HFFc6 (cell line): ENCODE measurements at regions not wholly inside any gene's neighbourhood (a gene's known extent, or its start where the extent isn't known, plus 50 kb on each side); places are given as distances from the start of the nearest gene placed in this dataset.

Experiments used
- DNase-seq: peaks from one replicate; pipeline ENCODE4 v3.0.0-alpha.2; 2018
- H3K27ac Mint-ChIP-seq: 2 replicates; pipeline ENCODE4 v1.8.0; 2020; ENCODE audit warnings: mild to moderate bottlenecking, mixed read lengths
- H3K27me3 Mint-ChIP-seq: 2 replicates; pipeline ENCODE4 v1.8.0; 2021; ENCODE audit warnings: mild to moderate bottlenecking, moderate library complexity, mixed read lengths; ENCODE audit not compliant: insufficient read depth
- H3K36me3 Mint-ChIP-seq: 2 replicates; pipeline ENCODE4 v1.8.0; 2021; ENCODE audit warnings: low read depth, mixed read lengths
- H3K4me1 Mint-ChIP-seq: 2 replicates; pipeline ENCODE4 v1.8.0; 2020; ENCODE audit warnings: low read depth, mixed read lengths
- H3K4me3 Mint-ChIP-seq: 2 replicates; pipeline ENCODE4 v1.8.0; 2020; ENCODE audit warnings: mild to moderate bottlenecking, moderate library complexity, mixed read lengths
- H3K9me3 Mint-ChIP-seq: 2 replicates; pipeline ENCODE4 v1.8.0; 2020; ENCODE audit warnings: mild to moderate bottlenecking, mixed read lengths
- CTCF ChIP-seq: fragments of 200-600 bp; sonication (generic); IDR thresholded peaks from 2 replicates; pipeline ENCODE4 v1.5.0; 2021; ENCODE audit warnings: antibody characterized with exemption, mild to moderate bottlenecking

GRCh38 chr2:18276583-18277075 is 283.8 kb downstream of the RDH14 start:
- H3K27ac Mint-ChIP-seq, result no peak overlapping the region
- H3K36me3 Mint-ChIP-seq, result peaks cover 5% of the 10 kb centered on the region; the same call in 1 of the 2 replicates
- no peak overlapping the region for H3K4me3 Mint-ChIP-seq
- DNase-seq, result no peak
- peaks cover 1% of the 10 kb centered on the region; the same call in 1 of the 2 replicates for H3K27me3 Mint-ChIP-seq
- no peak for TF ChIP-seq CTCF
- H3K9me3 Mint-ChIP-seq, result no peaks in the 10 kb centered on the region; the same call in 1 of the 2 replicates
- peaks cover 6% of the 10 kb centered on the region; the same call in 1 of the 2 replicates for H3K4me1 Mint-ChIP-seq

- Mint-ChIP-seq H3K27me3 (no peaks in the 10 kb centered on the region), H3K4me3 (no peak overlapping the region), H3K9me3 (no peaks in the 10 kb centered on the region; the same call in 1 of the 2 replicates), H3K4me1 (peaks cover 6% of the 10 kb centered on the region; the same call in 1 of the 2 replicates), H3K27ac (no peak overlapping the region), H3K36me3 (peaks cover 5% of the 10 kb centered on the region; the same call in 1 of the 2 replicates)
- TF ChIP-seq CTCF, result no peak
- no peak for DNase-seq
These were observed 287.2 kb downstream of the RDH14 start for GRCh38 chr2:18273205-18273604.

GRCh38 chr2:18272148-18272494 is 288.3 kb downstream of the RDH14 start:
- Mint-ChIP-seq H3K4me1 (peaks cover 6% of the 10 kb centered on the region; the same call in 1 of the 2 replicates), H3K9me3 (no peaks in the 10 kb centered on the region; the same call in 1 of the 2 replicates), H3K27me3 (no peaks in the 10 kb centered on the region), H3K36me3 (peaks cover 5% of the 10 kb centered on the region; the same call in 1 of the 2 replicates), H3K27ac (no peak overlapping the region), H3K4me3 (no peak overlapping the region)
- DNase-seq, result no peak
- TF ChIP-seq CTCF, result no peak

- TF ChIP-seq CTCF, result no peak
- H3K4me1 Mint-ChIP-seq, result peaks cover 6% of the 10 kb centered on the region; the same call in 1 of the 2 replicates
- H3K27me3 Mint-ChIP-seq, result no peaks in the 10 kb centered on the region
- H3K4me3 Mint-ChIP-seq, result no peak overlapping the region
- H3K27ac Mint-ChIP-seq, result no peak overlapping the region
- DNase-seq, result no peak
- H3K36me3 Mint-ChIP-seq, result peaks cover 5% of the 10 kb centered on the region; the same call in 1 of the 2 replicates
- H3K9me3 Mint-ChIP-seq, result no peaks in the 10 kb centered on the region; the same call in 1 of the 2 replicates
These were observed 288.9 kb downstream of the RDH14 start for GRCh38 chr2:18271370-18272147.

GRCh38 chr2:18268400-18268799 is 292.1 kb downstream of the RDH14 start:
- Mint-ChIP-seq H3K9me3 (no peaks in the 10 kb centered on the region), H3K4me3 (no peak overlapping the region), H3K27ac (no peak overlapping the region), H3K4me1 (no peaks in the 10 kb centered on the region), H3K36me3 (no peaks in the 10 kb centered on the region), H3K27me3 (no peaks in the 10 kb centered on the region)
- no peak for TF ChIP-seq CTCF
- DNase-seq, result no peak
